ENCODE measurements at regions not wholly inside any gene's neighbourhood (a gene's known extent, or its start where the extent isn't known, plus 50 kb on each side); places are given as distances from the start of the nearest gene placed in this dataset.

DNA sequence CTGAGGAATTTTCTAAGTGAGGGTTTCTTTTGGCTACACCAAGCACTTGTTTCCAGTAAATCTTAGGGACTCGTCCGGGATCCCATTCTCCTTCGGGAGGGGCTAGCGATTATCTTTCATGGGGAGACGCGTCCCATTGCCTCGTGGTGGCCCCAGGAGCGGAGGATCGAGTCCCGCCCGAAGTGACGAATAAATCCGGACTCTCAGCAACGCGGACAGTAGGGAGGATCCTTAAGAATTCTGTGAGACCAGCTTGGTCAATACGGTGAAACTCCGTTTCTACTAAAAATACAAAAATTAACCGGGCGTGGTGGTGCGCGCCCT is 69.1 kb upstream of the PRSS16 start:
- no peak for TF ChIP-seq FOSL2 (CRISPR knock-in tag; IDR thresholded peaks at IDR 0.05)
- TF ChIP-seq KLF6 (CRISPR knock-in tag; IDR thresholded peaks at IDR 0.05) = no peak
- no peak for TF ChIP-seq MAFG (CRISPR knock-in tag; IDR thresholded peaks at IDR 0.05)
- TF ChIP-seq ZNF30 (CRISPR knock-in tag; IDR thresholded peaks at IDR 0.05) = no peak
- TF ChIP-seq PRDM15 (CRISPR knock-in tag; IDR thresholded peaks at IDR 0.05) = no peak
- no peak for TF ChIP-seq ATF3 (CRISPR knock-in tag; IDR thresholded peaks at IDR 0.05)
- no peak for TF ChIP-seq POLR2AphosphoS5 (IDR thresholded peaks at IDR 0.05; ENCODE audit: low read depth, low read length)
- no peak for TF ChIP-seq ZNF841 (CRISPR knock-in tag; IDR thresholded peaks at IDR 0.05; ENCODE audit: borderline replicate concordance)
- TF ChIP-seq, protein P1, sequence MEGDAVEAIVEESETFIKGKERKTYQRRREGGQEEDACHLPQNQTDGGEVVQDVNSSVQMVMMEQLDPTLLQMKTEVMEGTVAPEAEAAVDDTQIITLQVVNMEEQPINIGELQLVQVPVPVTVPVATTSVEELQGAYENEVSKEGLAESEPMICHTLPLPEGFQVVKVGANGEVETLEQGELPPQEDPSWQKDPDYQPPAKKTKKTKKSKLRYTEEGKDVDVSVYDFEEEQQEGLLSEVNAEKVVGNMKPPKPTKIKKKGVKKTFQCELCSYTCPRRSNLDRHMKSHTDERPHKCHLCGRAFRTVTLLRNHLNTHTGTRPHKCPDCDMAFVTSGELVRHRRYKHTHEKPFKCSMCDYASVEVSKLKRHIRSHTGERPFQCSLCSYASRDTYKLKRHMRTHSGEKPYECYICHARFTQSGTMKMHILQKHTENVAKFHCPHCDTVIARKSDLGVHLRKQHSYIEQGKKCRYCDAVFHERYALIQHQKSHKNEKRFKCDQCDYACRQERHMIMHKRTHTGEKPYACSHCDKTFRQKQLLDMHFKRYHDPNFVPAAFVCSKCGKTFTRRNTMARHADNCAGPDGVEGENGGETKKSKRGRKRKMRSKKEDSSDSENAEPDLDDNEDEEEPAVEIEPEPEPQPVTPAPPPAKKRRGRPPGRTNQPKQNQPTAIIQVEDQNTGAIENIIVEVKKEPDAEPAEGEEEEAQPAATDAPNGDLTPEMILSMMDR (CRISPR knock-in tag; IDR thresholded peaks at IDR 0.05) = no peak
- TF ChIP-seq ZNF274 (CRISPR knock-in tag; IDR thresholded peaks at IDR 0.05) = no peak
- TF ChIP-seq ZNF552 (CRISPR knock-in tag; IDR thresholded peaks at IDR 0.05; ENCODE audit: borderline replicate concordance) = no peak

Data from HepG2 (cell line).